GM12878 (cell line): ENCODE measurements at regions not wholly inside any gene's neighbourhood (a gene's known extent, or its start where the extent isn't known, plus 50 kb on each side); places are given as distances from the start of the nearest gene placed in this dataset.

ENCODE experiments used
- ATAC-seq: fragments of 200-7000 bp; cut with Tn5 transposase; 3 replicates; pipeline ENCODE4 v1.9.1; 2020; ENCODE audit warnings: mild to moderate bottlenecking, moderate library complexity
- BruUV-seq: library from RNA; stranded (reverse); fragments of 400-500 nt; replicated peaks from 2 replicates; lab custom pipeline; 2021; lab: Mats Ljungman, UMichigan
- CTCF ChIA-PET: fragments of 300-600 bp; sonication (Branson Sonifier 250); formaldehyde crosslinking; extraction: SDS; loops from one replicate; lab custom pipeline; 2021; ENCODE audit warnings: inconsistent platforms; lab: Yijun Ruan, JAX
- POLR2A ChIA-PET: fragments of 350-600 bp; formaldehyde crosslinking; extraction: SDS; loops from one replicate; lab custom pipeline; 2021; ENCODE audit warnings: inconsistent platforms; lab: Charles Lee
- RAD21 ChIA-PET: fragments of 300-600 bp; sonication (Branson Sonifier 250); formaldehyde crosslinking; loops from one replicate; lab custom pipeline; 2023; ENCODE audit warnings: antibody characterized with exemption; ENCODE audit not compliant: unreplicated experiment; lab: Charles Lee
- SMC1A ChIA-PET: fragments of 300-600 bp; sonication (Branson Sonifier 250); formaldehyde crosslinking; loops from one replicate; lab custom pipeline; 2023; ENCODE audit not compliant: unreplicated experiment, uncharacterized antibody; lab: Charles Lee
- DNase-seq: peaks from one replicate; pipeline ENCODE4 v3.0.0-alpha.2; 2011; ENCODE audit warnings: low read depth, low spot score
- FAIRE-seq: peaks from 3 replicates; lab custom pipeline; 2011; peaks lifted over from hg19 to GRCh38; lab: Jason Lieb, UNC
- H2AFZ ChIP-seq: 2 replicates; pipeline ENCODE4 v1.6.0; 2011; ENCODE audit warnings: low read depth, low read length, control low read depth; ENCODE audit not compliant: control insufficient read depth
- H3K27ac ChIP-seq: 2 replicates; pipeline ENCODE4 v1.5.1; 2011; ENCODE audit warnings: control low read depth; ENCODE audit not compliant: control insufficient read depth, insufficient read depth
- H3K27me3 ChIP-seq, 2 experiments: replicated peaks in 1 of 2; 2 replicates each; pipeline versions ENCODE4 v1.6.0 to v1.6.1; 2011; ENCODE audit warnings: low read length in 1 of 2; ENCODE audit not compliant: control insufficient read depth in 2 of 2, insufficient read depth in 2 of 2
- H3K36me3 ChIP-seq, 2 experiments: 2 replicates each; pipeline ENCODE4 v1.5.1; 2011; ENCODE audit warnings: low read length in 1 of 2; ENCODE audit not compliant: control insufficient read depth in 2 of 2, insufficient read depth in 2 of 2
- H3K4me1 ChIP-seq: 2 replicates; pipeline ENCODE4 v1.6.1; 2011; ENCODE audit warnings: mild to moderate bottlenecking, low read length, moderate library complexity, mixed read lengths; ENCODE audit not compliant: control insufficient read depth, insufficient read depth
- H3K4me2 ChIP-seq: 2 replicates; pipeline ENCODE4 v1.6.0; 2011; ENCODE audit warnings: control low read depth; ENCODE audit not compliant: control insufficient read depth, insufficient read depth
- H3K4me3 ChIP-seq: fragments of 200-600 bp; sonication (generic); 2 replicates; pipeline ENCODE4 v1.5.1; 2016
- H3K79me2 ChIP-seq: 2 replicates; pipeline ENCODE4 v1.6.0; 2011; ENCODE audit warnings: low read length; ENCODE audit not compliant: control insufficient read depth, insufficient read depth
- H3K9ac ChIP-seq: 2 replicates; pipeline ENCODE4 v1.8.0; 2011; ENCODE audit warnings: low read length, control low read depth, mixed read lengths; ENCODE audit not compliant: control insufficient read depth, insufficient read depth
- H3K9me3 ChIP-seq: replicated peaks from 3 replicates; pipeline ENCODE4 v1.5.1; 2011; ENCODE audit warnings: mild to moderate bottlenecking, low read length; ENCODE audit not compliant: control insufficient read depth, insufficient read depth
- H4K20me1 ChIP-seq: 2 replicates; pipeline ENCODE4 v1.6.0; 2011; ENCODE audit not compliant: control insufficient read depth, insufficient read depth
- CBFB ChIP-seq: IDR thresholded peaks from 2 replicates; pipeline ENCODE4 v1.6.1; 2016; ENCODE audit warnings: antibody characterized with exemption, low read depth
- CHD4 ChIP-seq: fragments of 200-600 bp; sonication (generic); IDR thresholded peaks from 2 replicates; pipeline ENCODE4 v1.6.1; 2016; ENCODE audit warnings: mild to moderate bottlenecking
- NR2C2 ChIP-seq: IDR thresholded peaks from 2 replicates; pipeline ENCODE4 v1.6.1; 2011; ENCODE audit warnings: borderline replicate concordance, low read depth; ENCODE audit not compliant: control insufficient read depth, insufficient read length
- PAX5 ChIP-seq: IDR thresholded peaks from 2 replicates; pipeline ENCODE4 v1.6.1; 2011; ENCODE audit warnings: low read depth, low read length, borderline replicate concordance
- POLR2A ChIP-seq: IDR thresholded peaks from 2 replicates; pipeline ENCODE4 v1.6.1; 2011; ENCODE audit warnings: low read depth, mild to moderate bottlenecking, low read length
- RELA ChIP-seq: fragments of 450-650 bp; IDR thresholded peaks from 2 replicates; pipeline ENCODE4 v1.8.0; 2014; ENCODE audit warnings: borderline replicate concordance; ENCODE audit not compliant: partially characterized antibody
- SMAD1 ChIP-seq: fragments of 450-650 bp; IDR thresholded peaks from 2 replicates; pipeline ENCODE4 v1.6.1; 2018; ENCODE audit warnings: mild to moderate bottlenecking, low read depth; ENCODE audit not compliant: partially characterized antibody
- TAF1 ChIP-seq: IDR thresholded peaks from 2 replicates; pipeline ENCODE4 v1.6.1; 2011; ENCODE audit warnings: mild to moderate bottlenecking, low read depth, low read length, borderline replicate concordance
- WGBS: methylation state at CpG from one replicate; pipeline ENCODE4 v1.1.6; 2016; ENCODE audit warnings: low lambda C conversion rate; ENCODE audit not compliant: insufficient replicate concordance, insufficient coverage; ENCODE audit errors: missing lambda C conversion rate; 5-methylcytosine and 5-hydroxymethylcytosine counted together
- in situ Hi-C: fragments of 300-500 bp; cut with MboI; formaldehyde crosslinking; loops from 9 replicates; pipeline ENCODE4 v1.14.3; 2018; ENCODE audit warnings: mixed read lengths
- intact Hi-C: fragments of 100-400 bp; cut with micrococcal nuclease; formaldehyde crosslinking; loops from one replicate; pipeline ENCODE4 v1.14.2; 2022; ENCODE audit not compliant: unreplicated experiment
- TF ChIP-seq, protein P1 (sequence below): IDR thresholded peaks from 2 replicates; pipeline ENCODE4 v1.6.1; 2011; ENCODE audit warnings: borderline replicate concordance, low read depth, mild to moderate bottlenecking, moderate library complexity, mixed read lengths, low read length; ENCODE audit not compliant: insufficient read depth; ENCODE audit errors: extremely low read length
- TF ChIP-seq, protein P2 (sequence below): IDR thresholded peaks from 2 replicates; pipeline ENCODE4 v1.6.1; 2012; ENCODE audit warnings: low read depth, low read length, improper control_type of control experiment
- TF ChIP-seq, protein P3 (sequence below): IDR thresholded peaks from 2 replicates; pipeline ENCODE4 v1.6.1; 2012; ENCODE audit warnings: low read depth, low read length, improper control_type of control experiment

DNA sequence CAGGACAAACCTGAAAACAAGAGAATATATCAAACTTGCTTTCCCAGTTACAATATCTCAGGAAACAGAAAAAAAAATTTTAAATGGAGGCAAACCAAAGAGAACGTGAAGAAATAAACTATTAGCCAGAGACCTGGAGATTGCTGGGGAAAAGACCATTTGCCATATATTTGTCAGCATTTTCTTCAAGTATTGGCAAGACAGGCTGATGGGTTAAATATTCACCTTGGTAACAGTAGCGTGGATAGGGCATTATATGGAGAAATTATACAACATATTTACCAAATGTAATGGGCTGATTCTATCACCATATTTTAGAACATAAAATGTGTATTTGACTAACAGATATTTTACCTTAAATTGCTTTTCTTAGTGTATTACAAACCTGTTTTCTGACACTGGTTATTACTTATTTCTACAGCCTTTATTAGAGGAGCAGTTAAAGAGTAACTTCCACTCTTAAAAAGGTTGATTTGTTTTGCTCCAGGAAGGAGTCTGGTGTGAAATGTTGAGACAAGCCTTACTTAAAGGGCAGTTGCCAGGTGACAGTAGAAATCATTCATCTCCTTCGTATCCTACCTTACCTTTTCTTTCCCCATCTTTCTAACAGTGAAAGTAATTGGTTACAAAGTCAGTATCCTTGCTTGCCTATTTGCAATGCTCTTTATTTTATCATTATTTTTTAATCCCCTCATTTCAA, 575.5 kb downstream of the GBA3 start:
- CTCF ChIA-PET: no interaction called here
- no peaks in the 10 kb centered on the region for H3K36me3 ChIP-seq
- ATAC-seq: no peak
- TF ChIP-seq, protein P1, sequence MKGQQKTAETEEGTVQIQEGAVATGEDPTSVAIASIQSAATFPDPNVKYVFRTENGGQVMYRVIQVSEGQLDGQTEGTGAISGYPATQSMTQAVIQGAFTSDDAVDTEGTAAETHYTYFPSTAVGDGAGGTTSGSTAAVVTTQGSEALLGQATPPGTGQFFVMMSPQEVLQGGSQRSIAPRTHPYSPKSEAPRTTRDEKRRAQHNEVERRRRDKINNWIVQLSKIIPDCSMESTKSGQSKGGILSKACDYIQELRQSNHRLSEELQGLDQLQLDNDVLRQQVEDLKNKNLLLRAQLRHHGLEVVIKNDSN: no peak
- TF ChIP-seq POLR2A (no peak), RELA (no peak), SMAD1 (no peak), NR2C2 (no peak), CHD4 (no peak), CBFB (no peak), TAF1 (no peak), PAX5 (no peak)
- TF ChIP-seq, protein P2, sequence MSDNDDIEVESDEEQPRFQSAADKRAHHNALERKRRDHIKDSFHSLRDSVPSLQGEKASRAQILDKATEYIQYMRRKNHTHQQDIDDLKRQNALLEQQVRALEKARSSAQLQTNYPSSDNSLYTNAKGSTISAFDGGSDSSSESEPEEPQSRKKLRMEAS: no peak
- TF ChIP-seq, protein P3, sequence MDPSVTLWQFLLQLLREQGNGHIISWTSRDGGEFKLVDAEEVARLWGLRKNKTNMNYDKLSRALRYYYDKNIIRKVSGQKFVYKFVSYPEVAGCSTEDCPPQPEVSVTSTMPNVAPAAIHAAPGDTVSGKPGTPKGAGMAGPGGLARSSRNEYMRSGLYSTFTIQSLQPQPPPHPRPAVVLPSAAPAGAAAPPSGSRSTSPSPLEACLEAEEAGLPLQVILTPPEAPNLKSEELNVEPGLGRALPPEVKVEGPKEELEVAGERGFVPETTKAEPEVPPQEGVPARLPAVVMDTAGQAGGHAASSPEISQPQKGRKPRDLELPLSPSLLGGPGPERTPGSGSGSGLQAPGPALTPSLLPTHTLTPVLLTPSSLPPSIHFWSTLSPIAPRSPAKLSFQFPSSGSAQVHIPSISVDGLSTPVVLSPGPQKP: no peak
- H3K4me2 ChIP-seq: no peak overlapping the region
- no peaks in the 10 kb centered on the region for H3K9me3 ChIP-seq
- intact Hi-C loops: no loop called here
- no TSS peak for BruUV-seq
- H2AFZ ChIP-seq: no peak overlapping the region
- no peak overlapping the region for H3K27ac ChIP-seq
- in situ Hi-C loops: no loop called here
- no peak for FAIRE-seq
- SMC1A ChIA-PET: interaction anchor here (1.4 kb wide), 1 partner anchor 133 kb away, joined by 4 read pairs; no protein-coding TSS in a partner anchor
- RAD21 ChIA-PET: interaction anchor here (0.7 kb wide), 1 partner anchor 899 kb away, joined by 3 read pairs; no protein-coding TSS in a partner anchor
- H3K79me2 ChIP-seq: no peaks in the 10 kb centered on the region
- H3K9ac ChIP-seq: no peak overlapping the region
- DNase-seq: no peak
- H3K27me3 ChIP-seq: no peaks in the 10 kb centered on the region
- H3K4me1 ChIP-seq: no peaks in the 10 kb centered on the region
- POLR2A ChIA-PET: no interaction called here
- H3K4me3 ChIP-seq: no peak overlapping the region
- 2% methylated on average over 3 of the region's 3 CpGs for WGBS
- H4K20me1 ChIP-seq: no peaks in the 10 kb centered on the region
